RWPE1 (cell line): ENCODE measurements at regions not wholly inside any gene's neighbourhood (a gene's known extent, or its start where the extent isn't known, plus 50 kb on each side); places are given as distances from the start of the nearest gene placed in this dataset.

Experiments used
- CTCF ChIA-PET: fragments of 350-600 bp; sonication (Branson Sonifier 250); formaldehyde crosslinking; extraction: SDS; loops from one replicate; lab custom pipeline; 2021; lab: Yijun Ruan, JAX
- POLR2A ChIA-PET: fragments of 400-600 bp; formaldehyde crosslinking; extraction: SDS; loops from one replicate; lab custom pipeline; 2020; ENCODE audit warnings: antibody characterized with exemption; ENCODE audit not compliant: low non-redundant PET; lab: Yijun Ruan, JAX
- DNase-seq: peaks from one replicate; pipeline ENCODE4 v3.0.0; 2012; ENCODE audit warnings: low spot score
- H3K27ac ChIP-seq: fragments of 450-650 bp; 2 replicates; pipeline ENCODE4 v1.5.1; 2017
- TF ChIP-seq, protein P1 (sequence below): fragments of 450-650 bp; conservative IDR thresholded peaks from 2 replicates; pipeline ENCODE4 v1.5.1; 2017; ENCODE audit warnings: low read depth, mild to moderate bottlenecking

DNA sequence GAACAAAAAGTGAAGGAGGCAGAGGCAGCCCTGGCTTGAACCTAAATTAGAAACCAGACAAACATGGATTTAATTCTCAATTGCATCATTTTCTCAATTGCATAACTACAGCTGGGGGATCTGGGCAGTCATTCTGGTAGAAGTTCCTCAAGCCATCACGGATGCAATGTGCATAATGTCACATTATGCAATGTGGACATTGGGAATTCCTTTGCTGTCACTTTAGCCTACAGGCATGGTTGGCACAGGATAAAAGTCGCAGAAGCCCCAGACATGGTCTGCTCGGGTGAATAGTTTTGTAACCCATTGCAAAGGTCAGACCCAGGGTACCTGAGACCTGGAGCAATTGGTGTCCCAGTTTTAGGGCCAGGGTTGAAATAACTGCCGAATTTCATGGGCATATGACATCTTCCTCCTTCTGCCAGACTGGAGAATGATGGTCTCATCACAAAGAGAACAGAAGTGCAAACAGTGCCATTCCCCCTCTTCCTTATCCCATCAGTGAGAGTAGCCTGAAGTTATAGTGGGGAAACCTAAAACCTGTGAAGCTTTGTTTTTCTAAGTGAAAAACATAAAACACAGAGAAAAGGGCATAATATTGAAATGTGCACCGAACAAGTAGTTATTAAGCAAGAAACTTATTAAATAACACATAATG is 290.8 kb downstream of the MSX2 start:
- TF ChIP-seq, protein P1, sequence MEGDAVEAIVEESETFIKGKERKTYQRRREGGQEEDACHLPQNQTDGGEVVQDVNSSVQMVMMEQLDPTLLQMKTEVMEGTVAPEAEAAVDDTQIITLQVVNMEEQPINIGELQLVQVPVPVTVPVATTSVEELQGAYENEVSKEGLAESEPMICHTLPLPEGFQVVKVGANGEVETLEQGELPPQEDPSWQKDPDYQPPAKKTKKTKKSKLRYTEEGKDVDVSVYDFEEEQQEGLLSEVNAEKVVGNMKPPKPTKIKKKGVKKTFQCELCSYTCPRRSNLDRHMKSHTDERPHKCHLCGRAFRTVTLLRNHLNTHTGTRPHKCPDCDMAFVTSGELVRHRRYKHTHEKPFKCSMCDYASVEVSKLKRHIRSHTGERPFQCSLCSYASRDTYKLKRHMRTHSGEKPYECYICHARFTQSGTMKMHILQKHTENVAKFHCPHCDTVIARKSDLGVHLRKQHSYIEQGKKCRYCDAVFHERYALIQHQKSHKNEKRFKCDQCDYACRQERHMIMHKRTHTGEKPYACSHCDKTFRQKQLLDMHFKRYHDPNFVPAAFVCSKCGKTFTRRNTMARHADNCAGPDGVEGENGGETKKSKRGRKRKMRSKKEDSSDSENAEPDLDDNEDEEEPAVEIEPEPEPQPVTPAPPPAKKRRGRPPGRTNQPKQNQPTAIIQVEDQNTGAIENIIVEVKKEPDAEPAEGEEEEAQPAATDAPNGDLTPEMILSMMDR: no peak
- CTCF ChIA-PET: interaction anchor here (0.6 kb wide), 1 partner anchor 23 kb away, joined by 3 read pairs; no protein-coding TSS in a partner anchor
- no peak overlapping the region for H3K27ac ChIP-seq
- DNase-seq: no peak
- POLR2A ChIA-PET: no interaction called here

DNA sequence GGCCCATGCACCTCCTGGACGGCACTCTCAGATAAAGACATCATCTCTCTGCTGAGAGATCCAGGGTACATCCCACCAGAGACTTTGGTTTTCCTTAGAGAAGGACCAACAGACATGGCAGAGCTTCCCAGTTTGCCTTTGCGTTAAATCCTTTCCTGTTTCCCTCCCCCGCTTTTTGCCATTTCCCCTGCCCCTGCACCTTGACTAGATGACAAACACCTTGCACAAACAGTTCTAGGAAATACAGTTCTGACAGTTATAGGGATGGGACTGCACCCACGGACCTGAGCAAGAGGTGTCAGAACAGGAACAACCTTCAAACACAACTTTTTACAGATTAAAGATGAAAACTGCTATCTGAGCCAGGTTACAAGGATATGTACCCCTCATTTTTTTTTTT is 288.9 kb downstream of the MSX2 start:
- ChIA-PET CTCF (interaction anchor here (0.6 to 0.8 kb wide), 3 partner anchors 11 to 121 kb away, joined by 3 to 4 read pairs (median 3); no protein-coding TSS in a partner anchor), POLR2A (no interaction called here)
- H3K27ac ChIP-seq: no peak overlapping the region
- TF ChIP-seq, protein P1: no peak
- DNase-seq: no peak

DNA sequence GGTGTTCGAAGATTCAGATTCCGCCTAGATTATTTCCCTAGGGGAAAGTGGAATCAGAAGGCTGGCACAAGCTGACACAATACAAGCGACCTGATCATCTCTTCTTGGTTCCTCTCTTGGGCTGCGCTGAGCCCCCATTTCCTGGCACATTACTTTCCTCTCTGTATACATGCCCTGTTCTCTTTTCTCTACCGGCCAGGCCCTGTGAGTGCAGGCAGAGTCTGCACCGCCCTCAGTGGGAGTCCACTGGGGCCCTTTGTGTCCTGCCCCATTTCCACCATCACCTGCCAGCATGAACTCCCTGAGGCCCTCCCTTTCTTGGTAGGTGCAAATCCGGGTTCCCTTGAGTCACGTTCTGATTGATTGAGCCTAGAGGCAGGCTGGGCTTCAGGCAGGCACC is 287.9 kb downstream of the MSX2 start:
- POLR2A ChIA-PET: no interaction called here
- no peak overlapping the region for H3K27ac ChIP-seq
- CTCF ChIA-PET: no interaction called here
- no peak for DNase-seq
- TF ChIP-seq, protein P1: no peak

DNA sequence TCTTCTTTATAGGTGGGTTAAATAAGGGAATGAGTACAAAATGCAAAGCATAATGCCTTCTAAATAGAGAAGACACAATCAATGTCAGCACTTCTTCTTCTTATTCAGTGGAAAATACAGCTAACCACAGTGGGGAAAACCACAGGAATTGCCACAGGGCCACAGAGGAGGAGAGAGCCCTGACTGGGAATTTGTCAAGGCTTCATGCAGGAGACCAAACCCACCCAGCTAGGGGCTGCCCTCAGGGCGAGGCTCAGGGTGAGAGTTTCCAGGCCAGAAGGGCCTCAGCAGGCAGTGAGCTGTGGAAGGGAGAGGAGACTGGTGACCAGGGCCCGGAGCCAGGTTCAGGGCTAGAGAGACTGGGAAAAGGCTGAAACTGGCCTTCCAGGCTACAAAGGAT is 279.1 kb downstream of the MSX2 start:
- ChIA-PET CTCF (no interaction called here), POLR2A (no interaction called here)
- no peak overlapping the region for H3K27ac ChIP-seq
- no peak for DNase-seq
- TF ChIP-seq, protein P1: no peak

DNA sequence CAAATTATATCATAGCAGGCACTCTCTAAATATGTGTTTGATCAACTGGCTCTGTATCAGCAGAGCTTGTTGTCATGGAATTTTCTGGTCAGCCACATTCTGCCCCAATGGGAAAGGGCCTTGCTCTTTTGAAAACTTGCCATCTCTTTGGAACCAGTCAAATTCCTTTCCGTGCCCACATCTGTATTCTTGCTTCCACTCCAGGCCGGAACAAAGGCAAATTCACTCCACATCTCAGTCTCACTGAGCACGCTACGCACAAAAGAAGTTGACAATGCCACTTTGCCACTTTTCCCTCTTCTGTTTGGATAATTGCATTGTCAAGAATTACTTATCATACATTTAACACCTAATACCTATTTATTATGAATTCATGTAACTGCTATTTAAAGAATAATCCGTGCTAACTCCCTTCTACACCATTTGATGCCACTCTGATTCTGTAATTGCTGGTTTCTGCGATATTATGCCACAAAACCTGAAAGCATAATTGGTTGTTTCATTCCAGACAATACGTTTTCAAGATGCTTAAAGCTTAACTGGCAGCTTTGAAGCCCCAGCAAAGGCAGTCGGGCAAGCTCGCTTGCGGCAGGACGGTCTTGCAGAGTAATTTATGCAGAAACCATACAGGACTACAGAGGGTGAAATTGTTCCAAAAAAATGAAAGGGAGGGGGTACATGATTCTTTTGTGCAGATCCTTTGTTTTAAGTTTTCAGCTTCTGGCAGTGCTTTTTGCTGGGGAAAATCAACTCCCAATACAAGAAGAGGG is 277.7 kb downstream of the MSX2 start:
- H3K27ac ChIP-seq: no peak overlapping the region
- ChIA-PET CTCF (interaction anchor here (0.6 kb wide), 1 partner anchor 11 kb away, joined by 3 read pairs; no protein-coding TSS in a partner anchor), POLR2A (no interaction called here)
- TF ChIP-seq, protein P1: no peak
- DNase-seq: no peak

DNA sequence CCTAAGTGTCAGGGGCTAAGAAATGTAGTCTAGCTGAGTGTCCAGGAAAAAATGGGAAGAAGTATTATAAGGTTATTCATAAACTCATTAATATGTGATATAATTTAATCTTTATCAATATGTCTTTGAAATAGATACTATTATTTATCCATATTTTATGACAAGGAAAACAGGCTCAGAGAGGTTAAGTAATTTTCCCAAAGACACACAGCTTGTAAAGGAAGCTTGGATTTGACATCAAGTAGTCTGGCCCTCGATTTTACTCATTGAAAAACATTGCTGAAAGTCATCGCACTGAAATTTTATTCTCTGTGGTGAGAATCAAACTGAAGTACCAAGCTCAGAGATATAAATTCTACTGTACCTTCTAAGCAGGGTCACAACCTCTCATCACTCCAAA is 276.9 kb downstream of the MSX2 start:
- TF ChIP-seq, protein P1: no peak
- CTCF ChIA-PET: no interaction called here
- POLR2A ChIA-PET: no interaction called here
- H3K27ac ChIP-seq: no peak overlapping the region
- DNase-seq: no peak
